HL-60 (cell line): ENCODE measurements at regions not wholly inside any gene's neighbourhood (a gene's known extent, or its start where the extent isn't known, plus 50 kb on each side); places are given as distances from the start of the nearest gene placed in this dataset.

Source experiments
- DNase-seq, 2 experiments: peaks; one replicate each; pipeline ENCODE4 v3.0.0-alpha.2; 2010 to 2020; ENCODE audit warnings: low read depth in 1 of 2, low spot score in 1 of 2
- H3K27ac ChIP-seq: fragments of 250-450 bp; sonication (Bioruptor Pico); replicated peaks from 2 replicates; pipeline ENCODE4 v1.5.1; 2020; ENCODE audit warnings: mild to moderate bottlenecking, moderate library complexity
- H3K27me3 ChIP-seq: fragments of 250-450 bp; sonication (Bioruptor Pico); 2 replicates; pipeline ENCODE4 v1.5.1; 2021; ENCODE audit warnings: mild to moderate bottlenecking, moderate library complexity; ENCODE audit not compliant: insufficient read depth, poor library complexity, severe bottlenecking
- H3K4me3 ChIP-seq: replicated peaks from 2 replicates; pipeline ENCODE4 v1.5.1; 2011; ENCODE audit warnings: mild to moderate bottlenecking, control low read depth, low read length; ENCODE audit not compliant: insufficient read depth
- GABPA ChIP-seq: IDR thresholded peaks from 2 replicates; pipeline ENCODE4 v1.6.1; 2012; ENCODE audit warnings: low read depth
- POLR2AphosphoS5 ChIP-seq: IDR thresholded peaks from 2 replicates; pipeline ENCODE4 v1.6.1; 2012; ENCODE audit warnings: low read depth
- SPI1 ChIP-seq: IDR thresholded peaks from 2 replicates; pipeline ENCODE4 v1.6.1; 2012; ENCODE audit warnings: low read depth, mild to moderate bottlenecking, borderline replicate concordance
- TF ChIP-seq, protein P1 (sequence below): IDR thresholded peaks from one replicate; pipeline ENCODE4 v1.5.1; 2011; ENCODE audit warnings: low read length, control low read depth, inconsistent platforms; ENCODE audit not compliant: insufficient read depth
- TF ChIP-seq, protein P2 (sequence below): IDR thresholded peaks from 2 replicates; pipeline ENCODE4 v1.6.1; 2012; ENCODE audit warnings: low read depth; ENCODE audit not compliant: insufficient replicate concordance

GRCh38 chr18:47397671-47398319, 146.3 kb upstream of the SKOR2 start:
- peak; percentile 6 to 46 for DNase-seq
- TF ChIP-seq, protein P1, sequence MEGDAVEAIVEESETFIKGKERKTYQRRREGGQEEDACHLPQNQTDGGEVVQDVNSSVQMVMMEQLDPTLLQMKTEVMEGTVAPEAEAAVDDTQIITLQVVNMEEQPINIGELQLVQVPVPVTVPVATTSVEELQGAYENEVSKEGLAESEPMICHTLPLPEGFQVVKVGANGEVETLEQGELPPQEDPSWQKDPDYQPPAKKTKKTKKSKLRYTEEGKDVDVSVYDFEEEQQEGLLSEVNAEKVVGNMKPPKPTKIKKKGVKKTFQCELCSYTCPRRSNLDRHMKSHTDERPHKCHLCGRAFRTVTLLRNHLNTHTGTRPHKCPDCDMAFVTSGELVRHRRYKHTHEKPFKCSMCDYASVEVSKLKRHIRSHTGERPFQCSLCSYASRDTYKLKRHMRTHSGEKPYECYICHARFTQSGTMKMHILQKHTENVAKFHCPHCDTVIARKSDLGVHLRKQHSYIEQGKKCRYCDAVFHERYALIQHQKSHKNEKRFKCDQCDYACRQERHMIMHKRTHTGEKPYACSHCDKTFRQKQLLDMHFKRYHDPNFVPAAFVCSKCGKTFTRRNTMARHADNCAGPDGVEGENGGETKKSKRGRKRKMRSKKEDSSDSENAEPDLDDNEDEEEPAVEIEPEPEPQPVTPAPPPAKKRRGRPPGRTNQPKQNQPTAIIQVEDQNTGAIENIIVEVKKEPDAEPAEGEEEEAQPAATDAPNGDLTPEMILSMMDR, result peak; percentile 69
- TF ChIP-seq POLR2AphosphoS5 (no peak), SPI1 (no peak)
- TF ChIP-seq, protein P2, sequence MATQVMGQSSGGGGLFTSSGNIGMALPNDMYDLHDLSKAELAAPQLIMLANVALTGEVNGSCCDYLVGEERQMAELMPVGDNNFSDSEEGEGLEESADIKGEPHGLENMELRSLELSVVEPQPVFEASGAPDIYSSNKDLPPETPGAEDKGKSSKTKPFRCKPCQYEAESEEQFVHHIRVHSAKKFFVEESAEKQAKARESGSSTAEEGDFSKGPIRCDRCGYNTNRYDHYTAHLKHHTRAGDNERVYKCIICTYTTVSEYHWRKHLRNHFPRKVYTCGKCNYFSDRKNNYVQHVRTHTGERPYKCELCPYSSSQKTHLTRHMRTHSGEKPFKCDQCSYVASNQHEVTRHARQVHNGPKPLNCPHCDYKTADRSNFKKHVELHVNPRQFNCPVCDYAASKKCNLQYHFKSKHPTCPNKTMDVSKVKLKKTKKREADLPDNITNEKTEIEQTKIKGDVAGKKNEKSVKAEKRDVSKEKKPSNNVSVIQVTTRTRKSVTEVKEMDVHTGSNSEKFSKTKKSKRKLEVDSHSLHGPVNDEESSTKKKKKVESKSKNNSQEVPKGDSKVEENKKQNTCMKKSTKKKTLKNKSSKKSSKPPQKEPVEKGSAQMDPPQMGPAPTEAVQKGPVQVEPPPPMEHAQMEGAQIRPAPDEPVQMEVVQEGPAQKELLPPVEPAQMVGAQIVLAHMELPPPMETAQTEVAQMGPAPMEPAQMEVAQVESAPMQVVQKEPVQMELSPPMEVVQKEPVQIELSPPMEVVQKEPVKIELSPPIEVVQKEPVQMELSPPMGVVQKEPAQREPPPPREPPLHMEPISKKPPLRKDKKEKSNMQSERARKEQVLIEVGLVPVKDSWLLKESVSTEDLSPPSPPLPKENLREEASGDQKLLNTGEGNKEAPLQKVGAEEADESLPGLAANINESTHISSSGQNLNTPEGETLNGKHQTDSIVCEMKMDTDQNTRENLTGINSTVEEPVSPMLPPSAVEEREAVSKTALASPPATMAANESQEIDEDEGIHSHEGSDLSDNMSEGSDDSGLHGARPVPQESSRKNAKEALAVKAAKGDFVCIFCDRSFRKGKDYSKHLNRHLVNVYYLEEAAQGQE, result no peak
- no peak overlapping the region for H3K4me3 ChIP-seq
- H3K27me3 ChIP-seq, result no peaks in the 10 kb centered on the region
- H3K27ac ChIP-seq, result no peak overlapping the region

DNA sequence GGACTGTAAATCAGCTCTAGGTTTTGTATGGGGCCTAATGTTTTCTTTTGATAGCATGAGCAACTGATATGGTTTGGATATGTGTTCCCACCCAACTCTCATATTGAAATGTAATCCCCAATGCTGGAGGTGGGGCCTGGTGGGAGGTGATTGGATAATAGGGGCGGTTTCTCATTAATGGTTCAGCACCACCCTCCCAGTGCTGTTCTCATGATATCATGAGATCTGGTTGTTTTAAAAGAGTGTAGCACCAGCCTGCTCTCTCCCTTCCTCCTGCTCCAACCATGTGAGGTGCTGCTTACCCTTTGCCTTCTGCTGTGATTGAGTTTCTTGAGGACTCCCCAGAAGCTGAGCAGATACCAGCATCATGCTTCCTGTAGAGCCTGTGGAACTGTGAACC, 140.2 kb upstream of the SKOR2 start:
- Histone ChIP-seq H3K4me3 (no peak overlapping the region), H3K27ac (no peak overlapping the region), H3K27me3 (peaks cover 14% of the 10 kb centered on the region)
- no peak for DNase-seq
- no peak for TF ChIP-seq SPI1

GRCh38 chr18:47390410-47391024, 139.1 kb upstream of the SKOR2 start:
- TF ChIP-seq GABPA, result no peak
- TF ChIP-seq SPI1, result no peak
- TF ChIP-seq POLR2AphosphoS5, result no peak
- TF ChIP-seq, protein P2, result no peak
- TF ChIP-seq, protein P1, result no peak
- no peak overlapping the region for H3K27ac ChIP-seq
- peaks cover 14% of the 10 kb centered on the region for H3K27me3 ChIP-seq
- no peak for DNase-seq
- H3K4me3 ChIP-seq, result no peak overlapping the region

DNA sequence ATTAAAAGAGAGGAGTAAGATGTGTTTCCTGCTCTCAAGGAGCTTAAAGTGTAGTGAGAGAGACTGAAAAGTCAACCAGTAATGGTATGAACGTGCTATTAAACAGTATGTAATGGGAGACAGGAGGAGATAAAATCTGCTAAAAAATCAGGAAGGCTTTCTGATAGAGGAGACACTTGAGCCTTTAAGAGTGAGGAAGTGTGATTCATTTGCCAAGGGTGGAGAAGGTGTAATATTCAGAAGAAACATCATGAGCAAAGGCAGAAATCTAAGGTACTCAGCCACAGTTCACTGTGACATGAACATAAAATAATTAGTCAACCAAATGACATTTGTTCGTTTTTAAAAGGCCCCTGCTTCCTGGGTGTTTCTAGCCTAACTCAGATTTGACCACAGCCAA, 137.8 kb upstream of the SKOR2 start:
- H3K27ac ChIP-seq, result no peak overlapping the region
- no peak for DNase-seq
- TF ChIP-seq SPI1 (no peak), POLR2AphosphoS5 (no peak), GABPA (no peak)
- TF ChIP-seq, protein P2, result no peak
- TF ChIP-seq, protein P1, result no peak
- H3K27me3 ChIP-seq, result peaks cover 14% of the 10 kb centered on the region
- H3K4me3 ChIP-seq, result no peak overlapping the region
